ENCODE measurements at regions not wholly inside any gene's neighbourhood (a gene's known extent, or its start where the extent isn't known, plus 50 kb on each side); places are given as distances from the start of the nearest gene placed in this dataset.

- H3K4me3 ChIP-seq (replicated peaks in 1 of 3; ENCODE audit: low read depth in 2 of 3, low read length in 3 of 3) = no peak overlapping the region
- no peaks in the 10 kb centered on the region for H3K79me2 ChIP-seq (ENCODE audit: insufficient read depth, low read length)
- Mint-ChIP-seq H3K9me3 (peaks cover 0 to 12% (median 3%) of the 10 kb centered on the region in 7 donors), H3K4me3 (no peak overlapping the region), H3K36me3 (no peaks in the 10 kb centered on the region), H3K27ac (no peak overlapping the region), H3K4me1 (no peaks in the 10 kb centered on the region), H3K27me3 (ENCODE audit: low read depth in 3 of 3) (peaks cover 0 to 3% (median 2%) of the 10 kb centered on the region in 3 donors)
- TF ChIP-seq CTCF (IDR thresholded peaks at IDR 0.05) = no peak
- H3K9me3 ChIP-seq (replicated peaks in 1 of 2; ENCODE audit: control insufficient read depth in 1 of 2, insufficient read depth in 1 of 2, low read length in 2 of 2) = no peaks in the 10 kb centered on the region
- H3K36me3 ChIP-seq (replicated peaks in 1 of 2; ENCODE audit: control insufficient read depth in 1 of 2, insufficient read depth in 2 of 2, low read length in 2 of 2) = no peaks in the 10 kb centered on the region
- no peaks in the 10 kb centered on the region for H3K27me3 ChIP-seq (ENCODE audit: control insufficient read depth in 2 of 2, insufficient read depth in 2 of 2, low read length in 2 of 2)
- no peak overlapping the region for H3K27ac ChIP-seq (ENCODE audit: low read depth in 1 of 2, low read length in 2 of 2)
- no peaks in the 10 kb centered on the region for H4K20me1 ChIP-seq (ENCODE audit: insufficient read depth, low read length)
- no peak overlapping the region for H2AFZ ChIP-seq (ENCODE audit: insufficient read depth, low read depth, low read length, poor library complexity, severe bottlenecking)
- H3K4me1 ChIP-seq (ENCODE audit: control insufficient read depth in 1 of 2, insufficient read depth in 2 of 2, low read length in 2 of 2) = no peaks in the 10 kb centered on the region
- intact Hi-C loops (cut with micrococcal nuclease) = no loop called here
- H3K4me2 ChIP-seq (replicated peaks; ENCODE audit: extremely low read depth, low read length, poor library complexity, severe bottlenecking) = no peak overlapping the region
- no peak overlapping the region for H3K9ac ChIP-seq (ENCODE audit: insufficient read depth, low read length, poor library complexity, severe bottlenecking)
- no peak for DNase-seq
Measured at GRCh38 chr10:36712695-36713094, 412.7 kb upstream of the ANKRD30A start.

- H3K27ac Mint-ChIP-seq = no peak overlapping the region
- no peak for DNase-seq
- no peaks in the 10 kb centered on the region for H3K9me3 ChIP-seq (replicated peaks in 1 of 2; ENCODE audit: control insufficient read depth in 1 of 2, insufficient read depth in 1 of 2, low read length in 2 of 2)
- no peak overlapping the region for H3K4me3 ChIP-seq (replicated peaks in 1 of 3; ENCODE audit: low read depth in 2 of 3, low read length in 3 of 3)
- peaks cover 0 to 3% (median 2%) of the 10 kb centered on the region in 3 donors for H3K27me3 Mint-ChIP-seq (ENCODE audit: low read depth in 3 of 3)
- H3K9me3 Mint-ChIP-seq = peaks cover 0 to 12% (median 3%) of the 10 kb centered on the region in 7 donors
- H3K4me2 ChIP-seq (replicated peaks; ENCODE audit: extremely low read depth, low read length, poor library complexity, severe bottlenecking) = no peak overlapping the region
- no peak overlapping the region for H3K4me3 Mint-ChIP-seq
- H3K27me3 ChIP-seq (ENCODE audit: control insufficient read depth in 2 of 2, insufficient read depth in 2 of 2, low read length in 2 of 2) = no peaks in the 10 kb centered on the region
- no peaks in the 10 kb centered on the region for H3K79me2 ChIP-seq (ENCODE audit: insufficient read depth, low read length)
- WGBS (ENCODE audit: insufficient coverage) = no CpG with 5 or more reads among the region's 4 CpGs
- H3K4me1 Mint-ChIP-seq = no peaks in the 10 kb centered on the region
- intact Hi-C loops (cut with micrococcal nuclease) = no loop called here
- H3K36me3 Mint-ChIP-seq = no peaks in the 10 kb centered on the region
- H3K36me3 ChIP-seq (replicated peaks in 1 of 2; ENCODE audit: control insufficient read depth in 1 of 2, insufficient read depth in 2 of 2, low read length in 2 of 2) = no peaks in the 10 kb centered on the region
- no peaks in the 10 kb centered on the region for H3K4me1 ChIP-seq (ENCODE audit: control insufficient read depth in 1 of 2, insufficient read depth in 2 of 2, low read length in 2 of 2)
- H3K9ac ChIP-seq (ENCODE audit: insufficient read depth, low read length, poor library complexity, severe bottlenecking) = no peak overlapping the region
- H3K27ac ChIP-seq (ENCODE audit: low read depth in 1 of 2, low read length in 2 of 2) = no peak overlapping the region
- no peak overlapping the region for H2AFZ ChIP-seq (ENCODE audit: insufficient read depth, low read depth, low read length, poor library complexity, severe bottlenecking)
- no peaks in the 10 kb centered on the region for H4K20me1 ChIP-seq (ENCODE audit: insufficient read depth, low read length)
- no peak for TF ChIP-seq CTCF (IDR thresholded peaks at IDR 0.05)
Measured at GRCh38 chr10:36711361-36711760, 414.0 kb upstream of the ANKRD30A start.
